WI38 (cell line): ENCODE measurements at regions not wholly inside any gene's neighbourhood (a gene's known extent, or its start where the extent isn't known, plus 50 kb on each side); places are given as distances from the start of the nearest gene placed in this dataset.

Experiments
- H3K4me3 ChIP-seq: 2 replicates; pipeline ENCODE4 v1.5.1; 2011; ENCODE audit warnings: low read depth, mild to moderate bottlenecking, control low read depth, low read length
- TF ChIP-seq, protein P1 (sequence below): IDR thresholded peaks from 2 replicates; pipeline ENCODE4 v1.5.1; 2012; ENCODE audit warnings: low read depth, mild to moderate bottlenecking, control low read depth, low read length

DNA sequence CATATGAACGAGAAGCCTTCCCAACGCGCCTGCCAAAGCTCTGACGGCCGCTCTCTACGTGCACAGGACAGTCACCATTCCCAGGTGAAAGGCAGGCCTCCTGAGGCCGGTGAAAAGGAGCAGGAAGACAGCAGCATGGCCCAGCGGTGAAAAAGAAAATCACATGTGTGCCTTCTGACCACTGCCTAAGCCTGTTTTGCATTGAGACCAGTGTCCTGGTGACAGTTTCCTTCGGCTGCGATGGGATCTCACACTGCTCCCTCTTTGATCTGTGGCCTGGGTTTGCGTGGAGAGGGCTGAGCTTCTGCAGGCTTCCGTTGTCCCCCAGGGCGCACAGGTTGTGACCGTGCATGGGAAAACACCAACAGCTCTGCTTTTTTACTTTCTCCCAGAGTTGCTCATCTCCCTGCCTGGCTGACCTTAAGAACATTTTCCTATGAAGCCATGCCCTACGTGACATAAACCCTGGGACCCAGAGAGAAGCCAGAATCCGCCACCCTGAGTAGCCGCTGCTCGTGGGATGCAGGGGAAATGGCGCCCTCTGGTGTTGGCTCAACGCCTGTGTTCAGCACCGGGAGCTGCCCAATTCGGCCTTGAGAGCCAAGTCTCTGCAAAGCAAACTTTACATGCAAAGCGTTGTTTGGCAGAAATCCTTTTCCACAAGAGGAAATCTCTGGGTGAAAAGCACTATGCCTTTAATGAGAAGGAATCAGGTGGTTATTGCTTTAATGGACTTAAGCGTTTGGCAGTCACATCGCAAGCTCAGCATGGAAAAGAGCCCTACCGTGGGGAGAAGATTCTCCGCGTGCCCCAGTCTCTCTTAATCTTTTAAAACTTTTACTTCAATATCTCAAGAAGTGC, 112.2 kb upstream of the GPR12 start:
- H3K4me3 ChIP-seq, result no peak overlapping the region
- TF ChIP-seq, protein P1, sequence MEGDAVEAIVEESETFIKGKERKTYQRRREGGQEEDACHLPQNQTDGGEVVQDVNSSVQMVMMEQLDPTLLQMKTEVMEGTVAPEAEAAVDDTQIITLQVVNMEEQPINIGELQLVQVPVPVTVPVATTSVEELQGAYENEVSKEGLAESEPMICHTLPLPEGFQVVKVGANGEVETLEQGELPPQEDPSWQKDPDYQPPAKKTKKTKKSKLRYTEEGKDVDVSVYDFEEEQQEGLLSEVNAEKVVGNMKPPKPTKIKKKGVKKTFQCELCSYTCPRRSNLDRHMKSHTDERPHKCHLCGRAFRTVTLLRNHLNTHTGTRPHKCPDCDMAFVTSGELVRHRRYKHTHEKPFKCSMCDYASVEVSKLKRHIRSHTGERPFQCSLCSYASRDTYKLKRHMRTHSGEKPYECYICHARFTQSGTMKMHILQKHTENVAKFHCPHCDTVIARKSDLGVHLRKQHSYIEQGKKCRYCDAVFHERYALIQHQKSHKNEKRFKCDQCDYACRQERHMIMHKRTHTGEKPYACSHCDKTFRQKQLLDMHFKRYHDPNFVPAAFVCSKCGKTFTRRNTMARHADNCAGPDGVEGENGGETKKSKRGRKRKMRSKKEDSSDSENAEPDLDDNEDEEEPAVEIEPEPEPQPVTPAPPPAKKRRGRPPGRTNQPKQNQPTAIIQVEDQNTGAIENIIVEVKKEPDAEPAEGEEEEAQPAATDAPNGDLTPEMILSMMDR, result peak; percentile 76

DNA sequence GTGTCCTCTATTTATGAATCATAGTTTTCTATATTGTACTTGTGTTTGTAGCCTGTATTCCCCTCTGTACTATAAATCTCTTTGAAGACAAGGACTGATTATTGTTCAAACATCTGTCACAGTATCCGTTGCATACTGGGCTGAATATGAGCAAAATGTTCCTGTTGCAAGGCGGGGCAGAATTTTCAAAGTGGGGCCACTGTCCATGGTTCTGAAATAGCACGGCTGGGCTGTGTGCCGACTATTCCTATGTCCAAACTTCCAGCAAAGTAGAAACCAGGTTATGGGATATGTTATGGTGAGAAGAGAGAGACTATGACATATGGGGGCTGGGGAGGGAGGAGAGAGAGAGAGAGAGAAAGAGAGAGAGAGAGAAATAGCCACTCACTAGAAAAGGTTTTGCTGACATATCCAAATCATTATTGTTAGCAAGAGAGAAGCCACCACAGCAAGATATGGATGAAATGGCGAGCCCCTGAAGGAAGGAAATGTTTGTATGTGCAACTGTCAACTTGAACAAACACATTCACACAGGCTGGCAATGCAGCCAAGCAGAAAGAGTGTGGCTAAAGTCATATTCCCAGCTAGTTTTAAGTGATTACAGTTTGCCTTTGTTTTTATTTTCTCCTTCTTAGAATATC, 107.0 kb upstream of the GPR12 start:
- TF ChIP-seq, protein P1, result no peak
- no peak overlapping the region for H3K4me3 ChIP-seq

DNA sequence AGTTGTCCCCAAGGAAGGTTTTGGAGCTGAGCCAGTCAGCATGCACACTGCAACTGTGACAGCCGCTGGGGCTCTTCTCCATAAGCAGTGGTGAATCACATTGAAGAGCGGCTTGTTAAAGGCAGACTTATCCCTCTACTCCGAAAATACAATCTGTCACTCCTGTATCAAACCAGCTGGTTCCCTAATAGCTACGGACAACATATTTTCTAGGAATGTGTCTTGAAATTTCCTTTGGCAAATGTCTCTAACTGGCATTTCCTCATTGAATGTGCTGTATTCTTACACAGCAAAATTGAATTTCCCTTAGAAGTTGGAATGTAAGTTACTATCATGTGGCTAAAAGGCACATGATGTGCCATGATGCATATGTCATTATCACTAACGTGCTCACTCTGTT, 104.0 kb upstream of the GPR12 start:
- no peak overlapping the region for H3K4me3 ChIP-seq
- TF ChIP-seq, protein P1, result no peak

DNA sequence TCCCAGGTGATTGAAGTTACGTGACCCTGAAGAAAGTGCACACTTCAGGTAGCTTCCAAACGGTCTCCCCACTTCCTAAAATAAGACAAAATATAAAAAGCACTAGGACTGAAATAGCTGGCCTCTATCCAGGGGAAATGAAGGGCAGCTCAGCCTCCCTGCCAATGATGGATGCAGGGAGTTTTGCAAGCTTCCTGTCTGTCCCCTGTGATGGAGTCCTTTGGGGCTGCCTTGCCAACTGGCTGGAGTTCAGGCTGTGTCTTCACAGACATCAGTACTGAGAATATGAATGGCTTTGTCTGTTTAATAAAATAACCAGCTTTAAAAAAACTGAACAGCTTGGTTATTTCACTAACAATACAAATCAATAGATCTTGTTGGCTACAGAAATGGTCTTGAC, 101.4 kb upstream of the GPR12 start:
- H3K4me3 ChIP-seq, result no peak overlapping the region

DNA sequence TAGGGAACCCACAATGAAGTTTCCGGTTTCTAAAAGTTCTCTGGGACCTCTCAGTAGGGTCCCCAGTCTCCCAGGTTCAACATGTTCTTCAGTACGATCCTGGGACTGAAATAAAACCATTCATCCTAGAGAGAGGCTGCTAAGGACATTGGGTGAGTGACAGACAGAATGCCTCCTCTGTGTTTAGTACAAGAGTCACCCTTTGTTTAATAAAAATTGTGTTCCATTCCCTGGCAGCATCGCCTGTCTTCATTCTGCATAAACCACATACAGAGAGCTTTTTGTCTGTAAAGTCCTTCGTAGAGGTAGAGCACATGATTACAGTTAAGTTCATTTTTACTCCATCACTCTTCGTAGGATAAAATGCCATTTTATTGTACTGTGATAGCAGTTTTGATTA, 95.3 kb upstream of the GPR12 start:
- H3K4me3 ChIP-seq, result no peak overlapping the region
- TF ChIP-seq, protein P1, result no peak

More for the DNA sequence above, 101.4 kb upstream of the GPR12 start:
- TF ChIP-seq, protein P1, result no peak

DNA sequence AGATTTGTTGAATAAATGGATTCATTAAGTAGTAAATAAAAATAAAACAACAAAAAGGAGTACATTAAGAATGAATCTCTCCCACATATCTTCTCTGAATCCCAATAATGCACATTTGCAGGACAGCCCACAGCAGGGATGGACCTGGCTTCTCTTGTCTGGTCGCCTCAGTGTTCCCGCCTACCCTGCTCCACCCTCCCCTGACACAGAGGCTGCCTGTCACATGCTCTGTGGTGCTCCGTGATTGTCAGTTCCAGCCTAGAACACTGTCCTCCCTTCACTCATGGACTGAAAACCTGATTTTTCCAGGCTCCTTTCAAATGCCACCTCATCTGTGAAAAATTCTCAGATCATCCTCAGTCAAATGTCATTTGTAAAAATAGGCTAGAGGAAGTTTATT, 94.5 kb upstream of the GPR12 start:
- TF ChIP-seq, protein P1, result no peak
- H3K4me3 ChIP-seq, result no peak overlapping the region

DNA sequence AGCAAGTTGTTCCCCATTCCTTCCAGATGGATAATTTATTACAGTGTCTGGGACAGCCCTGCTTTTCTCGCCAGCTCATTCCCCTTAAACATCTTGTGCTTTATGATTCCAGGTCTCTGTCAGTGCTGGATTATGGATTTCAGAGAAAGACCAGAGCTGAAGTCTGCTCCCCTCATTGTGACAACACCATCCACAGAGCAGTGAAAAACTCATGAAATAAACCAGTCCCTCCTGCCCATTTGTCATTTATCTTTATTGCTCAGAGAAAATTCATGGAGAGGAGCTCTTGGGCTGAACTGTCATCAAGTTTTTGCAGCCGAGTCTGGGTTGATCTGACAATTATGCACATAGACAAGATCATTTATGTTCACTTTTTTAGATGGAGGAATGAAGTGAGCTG, 92.7 kb upstream of the GPR12 start:
- no peak overlapping the region for H3K4me3 ChIP-seq
- TF ChIP-seq, protein P1, result no peak
